HG03060 (cell line): ENCODE measurements at regions not wholly inside any gene's neighbourhood (a gene's known extent, or its start where the extent isn't known, plus 50 kb on each side); places are given as distances from the start of the nearest gene placed in this dataset.

ENCODE experiments used
- ATAC-seq: cut with Tn5 transposase; IDR thresholded peaks from one replicate; pipeline ENCODE4 v1.9.1; 2021; ENCODE audit warnings: low read depth, moderate number of reproducible peaks; ENCODE audit not compliant: unreplicated experiment

DNA sequence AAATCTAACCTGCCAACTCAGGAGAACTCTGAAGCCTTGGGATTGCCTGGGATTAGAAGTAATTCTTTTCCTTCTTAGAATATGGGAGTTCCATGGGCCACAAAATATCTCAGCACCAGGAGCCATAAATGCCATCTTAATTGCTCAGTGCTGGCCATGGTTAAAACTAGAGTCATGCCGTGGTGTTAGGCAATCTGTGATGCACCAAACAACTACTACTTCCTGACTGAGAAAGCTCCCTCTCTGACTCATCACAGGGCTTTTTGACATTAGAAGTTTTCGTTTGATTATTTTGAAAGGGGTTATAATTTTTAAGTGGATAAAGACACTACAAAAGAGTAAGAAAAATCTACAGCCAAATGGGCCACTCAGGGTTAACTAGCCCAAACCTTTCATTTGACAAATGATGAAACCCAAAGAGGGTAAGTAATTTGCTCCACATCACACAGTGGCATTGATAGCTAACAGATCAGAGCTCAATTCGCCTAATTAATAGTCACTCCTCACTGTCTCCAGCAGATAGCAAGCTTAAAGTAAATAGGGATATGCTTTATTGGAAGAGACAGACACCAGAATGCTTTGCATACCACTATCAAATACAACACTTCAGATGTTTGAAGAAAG, 377.3 kb downstream of the EMP1 start:
- ATAC-seq = no peak

DNA sequence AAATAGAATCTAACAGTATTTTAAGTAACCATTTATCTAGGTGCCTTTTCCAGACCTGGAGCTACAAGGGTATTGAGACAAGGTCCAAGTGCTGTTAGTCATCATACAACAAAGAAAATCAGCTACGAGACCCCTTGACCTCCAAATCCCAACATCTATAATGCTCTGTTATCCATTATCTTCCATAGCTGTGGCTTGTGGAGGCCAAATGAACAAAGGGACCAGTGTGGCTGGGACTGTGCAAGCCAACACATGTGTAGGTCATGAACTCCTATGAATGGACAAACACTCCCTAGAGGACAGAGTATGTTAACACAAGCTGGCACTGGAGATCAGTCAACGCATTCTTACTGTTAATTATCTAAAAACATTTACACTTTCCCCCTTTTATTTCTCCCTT, 374.5 kb downstream of the EMP1 start:
- ATAC-seq = no peak

GRCh38 chr12:13570005-13570694, 373.6 kb downstream of the EMP1 start:
- no peak for ATAC-seq

DNA sequence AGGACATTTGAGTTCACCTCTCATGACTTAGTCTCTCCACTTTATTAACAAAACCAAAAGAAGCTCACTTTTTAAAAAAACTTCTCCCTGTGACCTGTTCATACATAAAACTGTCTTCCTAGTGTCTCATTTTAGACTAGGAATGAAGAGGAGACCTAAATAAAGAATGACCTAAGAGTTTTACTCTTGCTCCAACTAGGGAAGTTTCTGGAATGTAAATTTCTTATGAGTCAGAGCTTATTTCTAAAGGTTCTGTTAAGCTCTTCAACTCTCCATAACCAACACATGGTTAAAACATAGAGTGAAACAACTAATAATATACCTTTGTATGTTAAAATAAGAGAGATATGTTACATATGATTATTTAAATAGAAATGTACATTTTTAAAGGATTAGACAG, 369.8 kb downstream of the EMP1 start:
- no peak for ATAC-seq

GRCh38 chr12:13564266-13564810, 367.8 kb downstream of the EMP1 start:
- no peak for ATAC-seq

- ATAC-seq = no peak
These were observed 367.2 kb downstream of the EMP1 start for GRCh38 chr12:13563743-13564125.

DNA sequence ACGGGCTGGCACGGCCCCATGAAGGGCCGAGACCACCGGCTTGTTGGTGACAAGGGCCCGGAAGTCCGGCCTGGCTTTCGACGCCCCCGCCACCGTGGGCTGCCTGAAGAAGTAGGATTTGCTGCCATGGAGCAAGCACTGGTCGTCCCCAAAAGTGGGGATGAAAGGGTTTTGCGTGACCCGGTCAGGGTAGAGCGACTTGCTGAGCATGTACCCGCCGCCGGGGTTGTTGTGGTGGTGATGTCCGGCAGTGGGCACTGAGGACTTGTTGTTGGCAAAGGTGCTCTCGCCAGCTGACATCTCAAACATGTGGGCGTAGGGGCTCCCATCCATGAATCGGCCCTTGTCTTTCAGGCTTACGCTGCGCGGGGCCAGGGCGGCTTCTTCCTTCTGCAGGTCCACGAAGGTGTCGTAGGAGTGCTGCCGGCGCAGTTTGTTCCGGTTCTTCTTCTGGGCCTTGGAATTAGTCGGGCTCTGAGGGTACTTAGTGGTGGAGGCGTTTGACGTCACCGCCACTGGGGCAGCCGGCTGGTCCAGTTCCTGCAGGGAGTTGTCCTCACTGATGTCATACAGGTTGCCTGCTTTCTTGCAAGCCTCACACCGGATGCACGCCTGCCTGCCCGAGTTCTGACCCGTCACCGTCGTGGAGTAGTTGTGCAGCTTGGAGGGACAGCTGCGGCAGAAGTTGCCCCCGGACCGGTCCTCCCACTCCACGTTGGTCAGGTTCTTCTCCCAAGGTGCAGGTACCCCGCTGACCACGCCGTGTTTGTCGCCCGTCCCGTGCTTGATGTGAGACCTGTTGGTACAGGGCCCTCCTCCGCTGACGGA, 366.6 kb downstream of the EMP1 start:
- ATAC-seq = no peak

DNA sequence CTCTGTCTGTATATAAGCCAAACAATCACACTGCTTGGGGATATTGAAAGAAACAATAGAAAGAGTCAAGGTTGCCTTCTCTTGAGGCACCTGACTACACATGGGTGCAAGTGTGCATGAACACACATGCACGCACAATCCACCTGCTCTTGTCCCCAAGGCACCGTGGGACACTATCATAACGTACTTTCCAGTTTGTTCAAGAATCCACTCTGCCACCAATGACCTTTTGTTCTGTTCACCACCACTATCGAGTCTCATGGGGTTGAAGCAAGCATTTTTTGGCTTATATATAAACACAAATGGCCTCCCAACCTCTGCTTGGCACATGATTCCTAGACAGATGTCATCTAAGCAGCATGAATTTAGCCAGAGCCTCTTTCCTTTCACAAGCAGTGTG, 365.4 kb downstream of the EMP1 start:
- ATAC-seq = no peak

GRCh38 chr12:13559318-13559978, 362.9 kb downstream of the EMP1 start:
- no peak for ATAC-seq

DNA sequence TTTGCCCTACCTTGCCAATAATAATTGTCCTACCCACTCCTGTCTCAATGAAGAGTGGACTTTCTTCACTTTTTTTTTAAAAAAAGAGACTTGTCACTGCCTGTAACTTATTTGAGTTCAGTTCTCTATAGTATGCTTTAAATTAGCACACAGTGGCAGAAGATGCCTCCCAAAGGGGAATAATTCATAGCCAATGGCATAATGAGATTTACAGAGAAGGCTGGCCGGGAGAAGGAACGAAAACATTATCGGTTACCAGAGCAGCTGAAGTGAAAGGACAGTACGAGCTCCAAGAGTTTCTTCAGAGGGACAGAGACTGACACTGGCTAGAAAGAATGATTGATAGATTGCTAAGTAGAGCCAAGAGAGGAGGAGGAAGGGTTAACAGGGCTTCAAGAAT, 356.3 kb downstream of the EMP1 start:
- no peak for ATAC-seq

GRCh38 chr12:13547283-13547682, 350.8 kb downstream of the EMP1 start:
- ATAC-seq = no peak

DNA sequence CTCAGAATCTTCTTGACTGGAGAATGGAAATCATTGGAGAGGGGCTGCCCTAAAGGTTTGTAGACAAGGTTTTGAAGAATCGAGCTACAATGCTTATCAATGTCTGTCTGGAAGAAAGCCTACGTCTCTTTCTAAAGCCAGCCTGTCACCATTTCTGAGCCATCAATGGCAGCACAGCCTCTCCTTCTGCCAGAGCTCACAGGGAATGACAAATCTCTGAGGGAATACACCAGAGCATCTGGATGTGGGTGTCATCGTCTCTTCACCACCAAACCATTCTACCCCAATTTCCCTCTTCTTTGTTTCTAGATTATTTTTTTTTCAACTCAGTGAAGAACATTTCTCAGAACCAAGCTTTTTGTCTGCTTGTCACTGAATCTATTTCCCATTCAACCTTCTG, 349.7 kb downstream of the EMP1 start:
- ATAC-seq = no peak

DNA sequence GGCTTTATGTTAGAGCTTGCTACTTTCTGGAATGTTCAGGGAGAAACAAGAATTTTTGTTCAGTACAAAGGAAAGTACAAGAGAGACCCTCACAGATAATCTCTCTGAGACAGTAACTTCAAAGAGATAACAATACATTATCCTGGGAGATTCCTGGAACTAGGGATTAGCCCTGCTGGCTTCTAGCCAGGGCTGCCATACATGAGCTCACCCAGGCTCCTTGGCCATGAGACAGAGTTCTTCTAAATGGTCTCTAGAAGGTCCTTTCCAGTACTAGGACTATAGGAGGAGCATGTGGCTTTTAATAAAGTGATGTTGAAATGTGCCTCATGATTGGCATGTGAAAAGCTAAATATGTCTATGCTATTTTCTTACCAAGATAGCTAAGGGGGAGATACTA, 342.5 kb downstream of the EMP1 start:
- ATAC-seq = no peak

GRCh38 chr12:13538136-13538535, 341.6 kb downstream of the EMP1 start:
- no peak for ATAC-seq

DNA sequence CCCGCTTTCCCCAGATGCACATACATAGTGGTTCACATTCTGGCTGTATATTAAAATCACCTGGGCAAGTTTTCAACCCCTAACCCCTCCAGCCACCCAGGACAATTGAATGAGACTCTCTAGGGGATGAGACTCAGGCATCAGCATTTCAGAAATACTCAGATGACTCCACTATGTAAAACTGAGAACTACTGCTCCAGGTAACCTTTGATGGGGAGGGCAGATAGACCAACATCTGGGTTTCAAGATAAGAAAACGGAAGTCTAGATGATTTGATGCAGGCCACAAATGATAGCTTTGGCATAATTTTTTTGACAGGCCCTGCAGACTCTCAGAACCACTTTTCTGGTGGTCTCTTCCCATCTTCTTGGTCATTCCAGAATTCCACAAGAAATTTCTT, 341.1 kb downstream of the EMP1 start:
- ATAC-seq = peak; percentile 44

GRCh38 chr12:13536219-13536910, 339.8 kb downstream of the EMP1 start:
- peak; percentile 92 for ATAC-seq

GRCh38 chr12:13534645-13535398, 338.3 kb downstream of the EMP1 start:
- no peak for ATAC-seq

- no peak for ATAC-seq
These were observed 337.7 kb downstream of the EMP1 start for GRCh38 chr12:13534242-13534641.

- no peak for ATAC-seq
These were observed 334.4 kb downstream of the EMP1 start for GRCh38 chr12:13530966-13531365.
